PFSK-1 (cell line): ENCODE measurements at regions not wholly inside any gene's neighbourhood (a gene's known extent, or its start where the extent isn't known, plus 50 kb on each side); places are given as distances from the start of the nearest gene placed in this dataset.

Experiments
- FOXP2 ChIP-seq: optimal IDR thresholded peaks from 2 replicates; pipeline ENCODE3; 2011; ENCODE audit warnings: borderline replicate concordance, control low read depth, inconsistent platforms; ENCODE audit not compliant: insufficient read depth; ENCODE audit errors: extremely low read length, extremely low read depth
- POLR2AphosphoS5 ChIP-seq: IDR thresholded peaks from 2 replicates; pipeline ENCODE4 v1.6.1; 2012; ENCODE audit warnings: low read depth, mild to moderate bottlenecking, control low read depth, low read length, moderate library complexity
- REST ChIP-seq, 2 experiments: IDR thresholded peaks; 2 replicates each; pipeline versions ENCODE4 v1.6.1 to v1.8.0; 2011 to 2012; ENCODE audit warnings: low read depth in 2 of 2, low read length in 2 of 2, control low read depth in 1 of 2, inconsistent platforms in 1 of 2, mild to moderate bottlenecking in 1 of 2, moderate library complexity in 1 of 2; ENCODE audit not compliant: insufficient read depth in 1 of 2
- SIN3A ChIP-seq: IDR thresholded peaks from 2 replicates; pipeline ENCODE4 v1.6.1; 2012; ENCODE audit warnings: mild to moderate bottlenecking, low read length, moderate library complexity, borderline replicate concordance; ENCODE audit not compliant: insufficient read depth
- TAF1 ChIP-seq: IDR thresholded peaks from 2 replicates; pipeline ENCODE4 v1.6.1; 2012; ENCODE audit warnings: low read length, control low read depth, borderline replicate concordance; ENCODE audit not compliant: insufficient read depth

- no peak for TF ChIP-seq TAF1
- no peak for TF ChIP-seq REST (IDR thresholded peaks at IDR 0.05; ENCODE audit: insufficient read depth in 1 of 2, low read depth in 2 of 2, low read length in 2 of 2)
- TF ChIP-seq FOXP2 = no peak
- TF ChIP-seq POLR2AphosphoS5 = no peak
- TF ChIP-seq SIN3A = no peak
These were observed 156.8 kb upstream of the GADL1 start for GRCh38 chr3:31051226-31051625.

DNA sequence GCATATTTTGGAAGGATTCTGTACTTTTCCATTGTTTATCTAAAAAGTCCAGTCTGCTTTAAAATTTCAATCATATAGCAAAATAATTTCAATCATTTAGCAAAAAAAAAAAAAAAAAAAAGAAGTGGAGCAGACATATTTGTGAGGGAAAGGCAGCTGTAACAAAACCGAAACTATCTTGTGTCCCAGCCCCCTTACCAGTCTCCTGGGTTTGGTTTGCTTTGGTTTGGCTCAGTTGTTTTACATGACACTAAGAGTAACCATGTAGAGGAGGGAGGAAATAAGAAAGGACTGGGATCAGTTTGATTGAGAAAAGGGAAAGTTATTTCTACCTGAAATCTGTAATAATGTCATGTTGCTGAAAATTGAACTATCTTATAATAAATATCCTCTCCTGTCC is 158.8 kb upstream of the GADL1 start:
- no peak for TF ChIP-seq POLR2AphosphoS5
- TF ChIP-seq SIN3A = no peak
- TF ChIP-seq TAF1 = no peak
- TF ChIP-seq REST (IDR thresholded peaks at IDR 0.05; ENCODE audit: insufficient read depth in 1 of 2, low read depth in 2 of 2, low read length in 2 of 2) = no peak
- no peak for TF ChIP-seq FOXP2

- TF ChIP-seq REST (IDR thresholded peaks at IDR 0.05; ENCODE audit: insufficient read depth in 1 of 2, low read depth in 2 of 2, low read length in 2 of 2) = no peak
- no peak for TF ChIP-seq SIN3A
- no peak for TF ChIP-seq TAF1
- no peak for TF ChIP-seq POLR2AphosphoS5
- no peak for TF ChIP-seq FOXP2
These were observed 159.6 kb upstream of the GADL1 start for GRCh38 chr3:31054032-31054431.

DNA sequence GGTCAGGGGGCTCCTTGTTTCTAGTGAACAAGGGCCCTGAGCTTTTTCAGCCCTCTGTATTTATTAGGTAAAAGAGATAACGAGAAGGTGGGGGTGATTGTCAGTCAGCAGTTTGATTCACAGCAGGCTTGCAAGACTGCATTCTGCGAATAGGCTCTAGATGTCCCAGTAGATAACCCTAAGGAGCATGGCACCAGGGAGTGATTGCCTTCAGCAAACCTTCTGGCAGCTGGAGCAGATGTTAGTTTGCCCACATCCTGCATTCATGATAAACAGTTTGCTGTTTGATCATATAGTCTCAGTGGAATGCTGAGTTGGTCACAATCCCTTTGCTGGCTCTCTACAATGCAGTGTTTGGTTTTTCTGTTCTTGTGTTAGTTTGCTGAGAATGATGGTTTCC is 161.3 kb upstream of the GADL1 start:
- no peak for TF ChIP-seq FOXP2
- TF ChIP-seq POLR2AphosphoS5 = no peak
- TF ChIP-seq SIN3A = no peak
- TF ChIP-seq REST (IDR thresholded peaks at IDR 0.05; ENCODE audit: insufficient read depth in 1 of 2, low read depth in 2 of 2, low read length in 2 of 2) = no peak
- TF ChIP-seq TAF1 = no peak

DNA sequence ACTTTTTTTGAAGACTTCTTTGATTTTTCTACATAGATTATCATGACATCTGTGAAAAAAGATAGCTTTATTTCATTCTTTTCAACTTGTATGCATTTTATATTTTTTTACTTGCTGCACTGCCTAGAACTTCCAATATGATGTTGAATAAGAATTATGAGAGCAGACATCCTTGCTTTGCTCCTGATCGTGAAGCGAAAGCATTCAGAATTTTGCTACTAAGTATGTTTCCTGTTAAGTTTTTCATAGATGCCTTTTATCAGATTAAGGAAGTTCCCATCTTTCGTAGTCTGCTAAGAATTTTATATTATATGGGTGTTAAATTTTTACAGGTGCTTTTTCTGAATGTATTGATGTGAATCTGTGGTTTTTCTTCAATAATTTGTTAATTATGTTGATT is 163.4 kb upstream of the GADL1 start:
- TF ChIP-seq REST (IDR thresholded peaks at IDR 0.05; ENCODE audit: insufficient read depth in 1 of 2, low read depth in 2 of 2, low read length in 2 of 2) (no peak), TAF1 (no peak), POLR2AphosphoS5 (no peak), FOXP2 (no peak), SIN3A (no peak)
